NCI-H146 (cell line): ENCODE measurements at regions not wholly inside any gene's neighbourhood (a gene's known extent, or its start where the extent isn't known, plus 50 kb on each side); places are given as distances from the start of the nearest gene placed in this dataset.
A peak's percentile ranks its signal among the peaks of the same experiment; 100 is the strongest.

Experiments
- DNase-seq: peaks from one replicate; lab custom pipeline; 2025; lab: John Stamatoyannopoulos, UW

- peak; percentile 85 for DNase-seq
These were observed 124.3 kb downstream of the RPLP1 start for GRCh38 chr15:69576948-69577351.

DNA sequence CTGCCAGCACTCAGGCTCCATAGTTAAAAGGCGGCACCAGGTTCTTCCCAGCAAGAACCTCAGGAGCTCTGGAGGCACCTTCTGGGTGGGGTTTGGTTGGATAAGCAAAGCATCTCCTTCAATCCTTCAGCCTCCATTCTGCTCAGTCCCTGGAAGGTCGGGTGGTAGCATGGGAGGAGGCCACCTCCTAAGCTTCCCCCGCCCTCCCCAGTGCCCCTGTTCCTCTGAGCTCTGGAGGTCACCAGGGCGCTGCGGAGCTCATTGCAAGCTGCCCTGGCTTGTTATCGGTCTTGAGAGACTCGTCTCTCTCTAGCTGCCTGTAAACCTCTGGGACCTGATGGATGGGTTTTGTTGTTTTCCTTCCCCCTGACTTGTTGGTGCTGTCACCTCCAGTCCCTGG lies 124.8 kb downstream of the RPLP1 start:
- no peak for DNase-seq

- DNase-seq, result no peak
These were observed 125.6 kb downstream of the RPLP1 start for GRCh38 chr15:69578252-69578651.

- DNase-seq, result no peak
These were observed 126.4 kb downstream of the RPLP1 start for GRCh38 chr15:69578787-69579583.

DNA sequence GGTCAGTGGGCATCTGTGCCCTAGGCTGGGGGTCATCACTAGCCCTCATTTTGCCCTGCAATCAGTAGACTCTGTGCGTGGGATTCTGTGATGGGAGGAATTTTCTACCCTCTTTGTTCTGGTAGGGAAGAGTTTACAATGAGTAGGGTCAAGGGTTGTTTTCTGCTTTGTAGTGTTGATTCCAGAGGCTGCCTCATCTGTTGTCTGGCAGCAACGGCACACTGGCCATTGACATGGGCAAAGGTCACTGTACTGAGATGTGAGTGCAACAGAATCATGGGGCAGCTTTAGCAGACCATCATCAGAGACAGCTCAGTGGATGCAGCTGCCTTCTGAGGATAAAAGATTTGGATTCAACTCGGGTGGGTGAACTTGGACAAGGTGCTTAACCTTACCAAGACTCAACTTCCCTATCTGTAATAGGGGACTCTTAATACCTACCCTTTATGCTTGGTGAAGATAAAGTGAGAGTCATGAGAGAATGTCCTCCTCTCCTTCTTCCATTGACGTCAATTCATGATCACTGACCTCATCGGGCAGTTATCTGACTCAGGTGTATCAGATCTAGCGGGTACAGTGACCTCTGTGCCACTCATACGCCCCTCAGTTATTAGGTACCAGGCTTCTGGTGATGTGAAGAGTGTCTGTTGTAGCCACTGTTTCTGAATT lies 127.5 kb downstream of the RPLP1 start:
- DNase-seq, result no peak

GRCh38 chr15:69583626-69584025 lies 131.0 kb downstream of the RPLP1 start:
- no peak for DNase-seq

- DNase-seq, result no peak
These were observed 133.3 kb downstream of the RPLP1 start for GRCh38 chr15:69585937-69586336.

DNA sequence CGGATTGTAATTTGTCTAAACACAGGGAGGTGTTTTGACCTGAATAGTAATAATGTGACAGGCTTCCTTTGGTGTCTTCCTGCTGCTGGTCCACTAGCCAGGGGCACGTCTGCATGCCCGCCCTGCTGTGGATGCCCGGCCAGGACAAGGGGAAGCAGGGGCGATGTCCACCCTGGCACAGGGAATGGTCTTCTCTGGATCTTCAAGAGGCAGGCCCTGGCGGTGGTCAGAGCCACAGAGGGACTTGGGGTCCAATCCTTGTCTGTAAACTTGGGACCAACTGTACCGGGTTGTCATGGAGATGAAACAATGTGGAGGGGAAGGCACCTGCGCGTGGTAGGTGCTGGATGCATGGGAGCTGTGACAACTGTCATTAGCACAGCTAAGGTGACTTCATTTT lies 134.1 kb downstream of the RPLP1 start:
- DNase-seq, result no peak

GRCh38 chr15:69587723-69588426 lies 135.3 kb downstream of the RPLP1 start:
- DNase-seq, result no peak

DNA sequence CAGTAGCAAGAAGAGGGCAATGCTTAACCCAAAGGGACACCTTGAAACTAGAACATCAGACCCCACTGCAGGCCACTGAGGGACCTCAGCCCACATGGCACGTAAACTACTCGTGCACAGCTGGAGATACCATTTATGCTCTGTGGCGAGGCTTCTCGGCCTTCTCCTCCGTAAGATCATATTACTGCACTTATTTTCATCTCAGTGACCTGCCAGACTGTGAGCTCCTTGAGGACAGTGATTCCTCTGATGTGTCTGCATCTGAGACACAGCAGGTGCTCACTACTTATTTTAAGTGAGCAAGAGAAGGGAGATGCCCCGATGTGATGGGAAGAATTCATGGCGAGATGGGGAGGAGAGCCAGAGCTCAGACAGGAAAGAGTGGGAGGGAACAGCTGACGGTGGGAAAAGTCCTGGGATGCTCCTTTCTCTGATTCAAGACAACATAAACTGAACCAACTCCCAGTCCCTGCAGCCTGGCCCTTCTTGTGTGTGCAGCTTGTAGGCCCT lies 137.6 kb downstream of the RPLP1 start:
- no peak for DNase-seq

GRCh38 chr15:69590932-69591524 lies 138.4 kb downstream of the RPLP1 start:
- no peak for DNase-seq

GRCh38 chr15:69591905-69592508 lies 139.4 kb downstream of the RPLP1 start:
- peak; percentile 91 for DNase-seq

DNA sequence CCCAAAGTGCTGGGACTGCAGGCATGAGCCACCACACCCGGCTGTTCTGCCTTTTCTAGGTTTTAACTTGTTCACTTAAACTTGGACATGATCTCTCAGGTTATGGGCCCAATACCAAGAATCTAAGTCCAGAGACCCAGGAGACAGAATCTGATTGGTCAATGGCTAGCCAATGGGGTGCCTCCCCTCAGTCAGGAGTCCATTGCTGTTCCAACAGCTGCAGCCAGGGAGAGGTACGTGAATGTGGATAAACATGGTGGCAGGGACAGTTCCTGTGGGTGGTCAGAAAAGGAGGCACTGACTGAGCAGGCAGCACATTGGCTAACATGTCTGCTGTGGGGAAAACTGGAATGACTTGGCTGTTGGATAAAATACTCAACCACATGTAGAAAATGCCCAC lies 140.3 kb downstream of the RPLP1 start:
- peak; percentile 13 for DNase-seq

GRCh38 chr15:69593488-69593887 lies 140.9 kb downstream of the RPLP1 start:
- DNase-seq, result no peak

DNA sequence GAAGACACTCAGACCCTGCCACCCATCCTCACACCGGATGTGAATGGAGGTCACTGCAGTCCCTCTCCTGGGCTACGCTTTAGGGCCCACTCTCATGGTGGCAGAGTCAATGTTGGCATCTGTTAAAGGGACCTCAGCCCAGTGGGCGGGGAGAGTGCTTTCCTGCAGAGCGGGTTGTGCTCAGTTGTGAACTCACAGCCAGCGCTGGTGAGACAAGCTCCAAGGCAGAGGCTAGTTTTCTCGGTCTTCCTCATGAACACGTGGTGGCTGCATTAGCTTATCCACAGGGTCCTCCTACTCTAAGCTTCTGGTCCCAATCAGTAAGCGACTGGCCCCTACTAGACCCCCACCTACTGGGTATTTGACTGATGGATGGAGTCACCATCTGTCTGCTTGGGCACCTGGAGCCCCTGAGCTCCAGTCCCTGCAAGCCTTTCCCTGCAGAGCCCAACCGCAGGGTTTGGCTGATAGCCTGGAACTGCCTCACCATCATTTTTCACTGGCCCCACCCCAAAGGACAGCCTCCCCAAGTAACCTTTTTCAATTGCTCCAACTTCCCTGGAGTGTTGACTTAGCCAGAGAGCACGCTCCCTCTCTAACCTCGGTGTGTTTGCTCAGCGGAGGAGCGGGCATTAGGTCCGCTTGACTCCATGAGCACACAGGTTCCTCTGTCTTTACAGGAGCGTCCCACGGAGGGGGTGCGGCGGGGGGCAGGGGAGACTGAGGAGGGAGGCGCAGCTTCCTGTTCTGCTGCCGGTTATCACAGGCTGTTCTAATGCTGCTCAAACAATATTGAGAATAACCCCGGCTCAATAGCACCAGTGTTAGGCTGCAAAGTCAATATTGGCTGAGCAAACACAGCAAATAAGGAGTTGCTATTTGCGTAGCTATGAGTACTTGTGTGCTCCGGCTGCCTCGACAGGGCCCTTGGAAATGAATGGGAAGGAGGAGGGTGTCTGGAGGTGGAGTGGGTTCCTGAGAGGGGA lies 141.7 kb downstream of the RPLP1 start:
- peak; percentile 98 for DNase-seq

DNA sequence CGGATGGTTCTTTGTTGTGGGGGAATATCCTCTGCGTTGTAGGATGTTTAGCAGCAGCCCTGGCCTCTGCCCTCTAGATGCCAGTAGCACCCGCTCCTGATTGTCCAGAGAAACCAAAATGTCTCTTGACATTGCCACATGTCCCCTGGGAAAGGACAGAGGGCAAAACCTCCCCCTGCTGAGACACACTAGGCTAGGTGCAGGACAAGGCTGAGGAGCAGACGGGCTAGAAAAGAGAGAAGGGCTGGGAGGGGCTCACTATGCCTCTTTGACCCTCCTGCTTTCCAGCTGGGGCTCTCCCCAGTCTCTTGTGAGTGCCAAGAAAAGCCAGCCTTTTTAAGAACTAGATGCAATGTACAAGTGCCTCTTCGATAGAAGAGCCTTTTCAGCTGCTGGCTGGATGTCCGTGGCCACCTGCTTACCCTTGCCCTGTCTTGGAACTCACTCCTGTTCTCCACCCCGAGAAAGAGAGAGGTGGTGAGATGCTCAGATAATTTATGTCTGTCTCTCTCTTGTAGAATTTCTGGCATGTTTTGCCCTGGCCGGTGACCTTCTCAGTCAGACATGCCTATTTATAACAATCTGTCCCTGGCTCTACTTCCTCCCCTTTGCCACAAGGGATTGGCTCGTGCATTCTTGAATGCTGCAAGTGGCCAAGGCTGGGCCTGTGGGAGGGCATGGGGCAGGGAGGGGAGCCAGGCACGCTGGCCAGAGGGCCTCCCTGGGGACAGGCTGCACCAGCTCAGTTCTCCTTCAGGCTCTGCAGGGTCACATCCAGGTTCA lies 142.6 kb downstream of the RPLP1 start:
- DNase-seq, result no peak

- no peak for DNase-seq
These were observed 144.5 kb downstream of the RPLP1 start for GRCh38 chr15:69597061-69597592.

GRCh38 chr15:69599271-69599670 lies 146.7 kb downstream of the RPLP1 start:
- DNase-seq, result no peak

GRCh38 chr15:69600556-69601085 lies 148.0 kb downstream of the RPLP1 start:
- DNase-seq, result no peak
